ENCODE measurements at regions not wholly inside any gene's neighbourhood (a gene's known extent, or its start where the extent isn't known, plus 50 kb on each side); places are given as distances from the start of the nearest gene placed in this dataset.

GRCh38 chr9:99506747-99507348 lies 284.8 kb downstream of the SEC61B start (continued):
- TF ChIP-seq EGR1 (IDR thresholded peaks at IDR 0.05; ENCODE audit: borderline replicate concordance, low read depth, low read length) (no peak), POLR2A (IDR thresholded peaks at IDR 0.05; ENCODE audit: control extremely low read depth in 1 of 2, low read depth in 2 of 2, low read length in 2 of 2) (no peak), POU5F1 (IDR thresholded peaks at IDR 0.05; ENCODE audit: low read depth, low read length) (no peak)
